22Rv1 (cell line): ENCODE measurements at regions not wholly inside any gene's neighbourhood (a gene's known extent, or its start where the extent isn't known, plus 50 kb on each side); places are given as distances from the start of the nearest gene placed in this dataset.

ENCODE experiments used
- CTCF ChIP-seq: fragments of 450-650 bp; IDR thresholded peaks from 2 replicates; pipeline ENCODE4 v1.5.1; 2017; ENCODE audit warnings: mild to moderate bottlenecking
- ZFX ChIP-seq: fragments of 450-650 bp; IDR thresholded peaks from 2 replicates; pipeline ENCODE4 v1.6.1; 2017; ENCODE audit warnings: antibody characterized with exemption, borderline replicate concordance

- TF ChIP-seq CTCF (no peak), ZFX (no peak)
These were observed 447.6 kb upstream of the NPVF start for GRCh38 chr7:25675789-25676474.
